B cell (primary cell): ENCODE measurements at regions not wholly inside any gene's neighbourhood (a gene's known extent, or its start where the extent isn't known, plus 50 kb on each side); places are given as distances from the start of the nearest gene placed in this dataset.
"Not testable (repeated sequence)": the region's sequence is repeated elsewhere in the genome, so short reads cannot be mapped to it uniquely, and the experiment has no call there.

ENCODE experiments used
- ATAC-seq: fragments of 200-7000 bp; cut with Tn5 transposase; one replicate; pipeline ENCODE4 v1.10.0; 2021; ENCODE audit warnings: low read depth, mild to moderate bottlenecking, moderate number of reproducible peaks, moderate library complexity
- CTCF ChIA-PET: fragments of 350-600 bp; sonication (Branson Sonifier 250); formaldehyde crosslinking; loops from one replicate; lab custom pipeline; 2021; ENCODE audit warnings: antibody characterized with exemption, inconsistent platforms; lab: Charles Lee
- POLR2A ChIA-PET: fragments of 350-600 bp; sonication (Branson Sonifier 250); formaldehyde crosslinking; loops from one replicate; lab custom pipeline; 2021; ENCODE audit warnings: antibody characterized with exemption; lab: Charles Lee
- DNase-seq: peaks from one replicate; pipeline ENCODE4 v3.0.0; 2013
- H2AFZ ChIP-seq: 2 replicates; pipeline ENCODE4 v1.6.1; 2012; ENCODE audit warnings: mild to moderate bottlenecking, low read depth, low read length; ENCODE audit not compliant: insufficient read depth, poor library complexity, severe bottlenecking
- H3K27ac ChIP-seq, 2 donors: 1 replicate in 1 of 2; 2 replicates in 1 of 2; pipeline ENCODE4 v1.5.1; 2012 to 2013; ENCODE audit warnings: low read length in 2 of 2, mild to moderate bottlenecking in 2 of 2, moderate library complexity in 1 of 2
- H3K27me3 ChIP-seq, 4 experiments: fragments of 200-600 bp in 1 of 4; sonication (generic) in 1 of 4; replicated peaks in 1 of 4; 1 replicate in 2 of 4; 2 replicates in 2 of 4; pipeline versions ENCODE4 v1.6.1 to v1.7.0; 2013 to 2016; ENCODE audit warnings: low read length in 3 of 4, mild to moderate bottlenecking in 2 of 4, mixed read lengths in 1 of 4, moderate library complexity in 1 of 4; ENCODE audit not compliant: insufficient read depth in 4 of 4, control insufficient read depth in 3 of 4; ENCODE audit errors: control extremely low read depth in 1 of 4
- H3K36me3 ChIP-seq, 2 experiments: replicated peaks in 1 of 2; 1 replicate in 1 of 2; 2 replicates in 1 of 2; pipeline versions ENCODE4 v1.6.1 to v1.7.1; 2013; ENCODE audit warnings: low read length in 1 of 2; ENCODE audit not compliant: insufficient read depth in 2 of 2, control insufficient read depth in 1 of 2; ENCODE audit errors: control extremely low read depth in 1 of 2, extremely low read depth in 1 of 2
- H3K4me1 ChIP-seq, 2 donors: fragments of 200-600 bp in 1 of 2; sonication (generic) in 1 of 2; 1 replicate in 1 of 2; 2 replicates in 1 of 2; pipeline versions ENCODE4 v1.5.1 to v1.6.1; 2013 to 2017; ENCODE audit warnings: low read length in 2 of 2; ENCODE audit not compliant: control insufficient read depth in 2 of 2, insufficient read depth in 2 of 2
- H3K4me2 ChIP-seq: replicated peaks from 2 replicates; pipeline ENCODE3; 2012; ENCODE audit warnings: mild to moderate bottlenecking, low read depth, low read length; ENCODE audit not compliant: poor library complexity, severe bottlenecking
- H3K4me3 ChIP-seq, 5 experiments: fragments of 200-600 bp in 1 of 5; sonication (generic) in 1 of 5; 1 replicate in 3 of 5; 2 replicates in 2 of 5; pipeline versions ENCODE4 v1.5.1 to v1.7.0; 2011 to 2016; ENCODE audit warnings: low read length in 4 of 5, mild to moderate bottlenecking in 4 of 5, low read depth in 2 of 5, control low read depth in 1 of 5, moderate library complexity in 1 of 5; ENCODE audit not compliant: insufficient read depth in 1 of 5; ENCODE audit errors: control extremely low read depth in 1 of 5, extremely low read depth in 1 of 5
- H3K79me2 ChIP-seq: fragments of 200-600 bp; sonication (generic); one replicate; pipeline ENCODE4 v1.6.0; 2016; ENCODE audit warnings: low read length; ENCODE audit not compliant: control insufficient read depth, insufficient read depth
- H3K9ac ChIP-seq: fragments of 200-600 bp; sonication (generic); 2 replicates; pipeline ENCODE4 v1.6.1; 2017; ENCODE audit warnings: mild to moderate bottlenecking, low read length, moderate library complexity
- H3K9me3 ChIP-seq, 3 donors: one replicate each; pipeline versions ENCODE4 v1.6.1 to v1.7.1; 2013; ENCODE audit warnings: low read length in 2 of 3; ENCODE audit not compliant: control insufficient read depth in 2 of 3, insufficient read depth in 1 of 3; ENCODE audit errors: control extremely low read depth in 1 of 3
- H4K20me1 ChIP-seq: 2 replicates; pipeline ENCODE4 v1.6.0; 2012; ENCODE audit warnings: mild to moderate bottlenecking, low read length; ENCODE audit not compliant: insufficient read depth, control insufficient read depth, poor library complexity, severe bottlenecking
- H3K27ac Mint-ChIP-seq: one replicate; pipeline ENCODE4 v1.8.0; 2021; ENCODE audit warnings: mixed read lengths
- H3K27me3 Mint-ChIP-seq: one replicate; pipeline ENCODE4 v1.8.0; 2021; ENCODE audit warnings: mixed read lengths
- H3K4me1 Mint-ChIP-seq: one replicate; pipeline ENCODE4 v1.8.0; 2021; ENCODE audit warnings: mixed read lengths
- H3K4me3 Mint-ChIP-seq: one replicate; pipeline ENCODE4 v1.8.0; 2021; ENCODE audit warnings: mixed read lengths
- H3K9me3 Mint-ChIP-seq: one replicate; pipeline ENCODE4 v1.8.0; 2022; ENCODE audit warnings: mixed read lengths; ENCODE audit not compliant: insufficient read depth
- CTCF ChIP-seq: fragments of 200-600 bp; IDR thresholded peaks from one replicate; pipeline ENCODE4 v1.8.0; 2022; ENCODE audit warnings: antibody characterized with exemption, mild to moderate bottlenecking
- EZH2 ChIP-seq: IDR thresholded peaks from 2 replicates; pipeline ENCODE4 v1.6.1; 2012; ENCODE audit warnings: borderline replicate concordance, low read depth, mild to moderate bottlenecking, moderate library complexity, low read length; ENCODE audit not compliant: insufficient read depth, poor library complexity, severe bottlenecking
- WGBS: methylation state at CpG from one replicate; pipeline ENCODE4 v1.1.5; 2013; ENCODE audit warnings: missing lambda C conversion rate; ENCODE audit not compliant: insufficient coverage; 5-methylcytosine and 5-hydroxymethylcytosine counted together
- intact Hi-C: fragments of 100-400 bp; cut with micrococcal nuclease; formaldehyde crosslinking; loops from one replicate; pipeline ENCODE4 v1.10.0; 2022

GRCh38 chr17:77045441-77046041, 95.2 kb upstream of the SEC14L1 start:
- Histone ChIP-seq H3K4me3 (no peak overlapping the region), H3K27me3 (no peaks in the 10 kb centered on the region), H3K9me3 (no peaks in the 10 kb centered on the region), H3K4me2 (no peak overlapping the region), H3K36me3 (no peaks in the 10 kb centered on the region), H3K27ac (no peak overlapping the region), H4K20me1 (no peaks in the 10 kb centered on the region), H3K4me1 (no peaks in the 10 kb centered on the region), H3K79me2 (no peaks in the 10 kb centered on the region), H2AFZ (no peak overlapping the region), H3K9ac (no peak overlapping the region)
- 90% methylated on average over 7 of the region's 7 CpGs for WGBS
- ATAC-seq: no peak
- H3K27ac Mint-ChIP-seq: no peak overlapping the region
- peaks cover 17% of the 10 kb centered on the region for H3K27me3 Mint-ChIP-seq
- no peak for DNase-seq
- no peaks in the 10 kb centered on the region for H3K4me1 Mint-ChIP-seq
- CTCF ChIA-PET: interaction anchor here (2.6 kb wide), 1 partner anchor 11 kb away, joined by 13 read pairs; no protein-coding TSS in a partner anchor
- TF ChIP-seq EZH2 (no peak), CTCF (no peak)
- POLR2A ChIA-PET: no interaction called here
- intact Hi-C loops: no loop called here
- H3K4me3 Mint-ChIP-seq: no peak overlapping the region
- H3K9me3 Mint-ChIP-seq: no peaks in the 10 kb centered on the region

- no peak overlapping the region for H3K4me3 ChIP-seq
- 78% methylated on average over 10 of the region's 12 CpGs for WGBS
- H3K9me3 ChIP-seq: no peaks in the 10 kb centered on the region
- ChIA-PET CTCF (interaction anchor here (0.6 to 2.2 kb wide), 4 partner anchors 9 to 181 kb away, joined by 3 to 7 read pairs (median 5); partner anchors contain the start of gene MGAT5B), POLR2A (no interaction called here)
- peaks cover 0 to 3% (median 0%) of the 10 kb centered on the region in 4 experiments for H3K27me3 ChIP-seq
- no peak for DNase-seq
- H3K4me1 ChIP-seq: no peaks in the 10 kb centered on the region
- no peak overlapping the region for H3K9ac ChIP-seq
- no peak for TF ChIP-seq CTCF
- TF ChIP-seq EZH2: no peak
- peaks cover 17% of the 10 kb centered on the region for H3K27me3 Mint-ChIP-seq
- intact Hi-C loops: no loop called here
- no peak overlapping the region for H3K27ac ChIP-seq
- H3K4me2 ChIP-seq: no peak overlapping the region
- no peaks in the 10 kb centered on the region for H3K36me3 ChIP-seq
- H4K20me1 ChIP-seq: no peaks in the 10 kb centered on the region
- no peaks in the 10 kb centered on the region for H3K9me3 Mint-ChIP-seq
- no peak for ATAC-seq
- H3K79me2 ChIP-seq: no peaks in the 10 kb centered on the region
- H3K27ac Mint-ChIP-seq: no peak overlapping the region
- no peaks in the 10 kb centered on the region for H3K4me1 Mint-ChIP-seq
- no peak overlapping the region for H2AFZ ChIP-seq
- no peak overlapping the region for H3K4me3 Mint-ChIP-seq
Measured at GRCh38 chr17:77049440-77049839, 91.3 kb upstream of the SEC14L1 start.

- peaks cover 26% of the 10 kb centered on the region for H3K27me3 Mint-ChIP-seq
- H3K27me3 ChIP-seq, H3K4me2 ChIP-seq, H3K79me2 ChIP-seq, H3K9ac ChIP-seq, H2AFZ ChIP-seq, H3K4me3 ChIP-seq, ATAC-seq, H3K9me3 ChIP-seq, POLR2A ChIA-PET, H4K20me1 ChIP-seq, H3K4me1 Mint-ChIP-seq, H3K4me1 ChIP-seq, DNase-seq, H3K9me3 Mint-ChIP-seq, H3K27ac Mint-ChIP-seq, H3K4me3 Mint-ChIP-seq, H3K36me3 ChIP-seq, H3K27ac ChIP-seq: not testable (repeated sequence)
- WGBS: 100% methylated on average over 4 of the region's 14 CpGs
- intact Hi-C loops: loop anchor here (10.0 kb wide), 1 partner anchor 96 kb away; no protein-coding TSS in a partner anchor
- CTCF ChIA-PET: interaction anchor here (1.4 kb wide), 1 partner anchor 183 kb away, joined by 5 read pairs; the partner anchor contains the start of gene MGAT5B
Measured at GRCh38 chr17:77050901-77051300, 89.9 kb upstream of the SEC14L1 start.
